GM12864 (cell line): ENCODE measurements at regions not wholly inside any gene's neighbourhood (a gene's known extent, or its start where the extent isn't known, plus 50 kb on each side); places are given as distances from the start of the nearest gene placed in this dataset.

Source experiments
- DNase-seq: peaks from one replicate; pipeline ENCODE4 v3.0.0-alpha.2; 2011; ENCODE audit warnings: low read depth
- H3K4me3 ChIP-seq: 2 replicates; pipeline ENCODE4 v1.5.1; 2011; ENCODE audit warnings: mild to moderate bottlenecking, low read depth, low read length, control low read depth
- TF ChIP-seq, protein P1 (sequence below): IDR thresholded peaks from 2 replicates; pipeline ENCODE4 v1.5.1; 2011; ENCODE audit warnings: low read depth, mild to moderate bottlenecking, moderate library complexity, low read length, control low read depth, inconsistent platforms; ENCODE audit errors: missing control alignments

DNA sequence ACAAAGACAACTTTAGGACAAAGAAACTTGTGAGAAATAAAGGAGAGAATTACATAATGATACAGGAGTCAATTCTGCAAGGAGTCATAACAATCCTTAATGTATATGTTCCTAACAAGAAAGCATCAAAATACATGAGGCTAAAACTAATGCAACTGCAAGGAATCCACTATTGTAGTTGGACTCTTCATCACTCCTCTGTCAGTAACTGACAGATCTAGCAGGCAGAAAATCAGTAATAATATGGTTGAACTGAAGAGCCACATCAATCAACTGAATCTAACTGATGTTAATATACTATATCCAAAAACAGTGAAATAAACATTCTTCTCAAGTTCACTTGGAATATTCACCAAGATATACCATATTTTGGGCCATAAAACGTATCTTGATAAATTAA is 1806.4 kb upstream of the CELF4 start:
- TF ChIP-seq, protein P1, sequence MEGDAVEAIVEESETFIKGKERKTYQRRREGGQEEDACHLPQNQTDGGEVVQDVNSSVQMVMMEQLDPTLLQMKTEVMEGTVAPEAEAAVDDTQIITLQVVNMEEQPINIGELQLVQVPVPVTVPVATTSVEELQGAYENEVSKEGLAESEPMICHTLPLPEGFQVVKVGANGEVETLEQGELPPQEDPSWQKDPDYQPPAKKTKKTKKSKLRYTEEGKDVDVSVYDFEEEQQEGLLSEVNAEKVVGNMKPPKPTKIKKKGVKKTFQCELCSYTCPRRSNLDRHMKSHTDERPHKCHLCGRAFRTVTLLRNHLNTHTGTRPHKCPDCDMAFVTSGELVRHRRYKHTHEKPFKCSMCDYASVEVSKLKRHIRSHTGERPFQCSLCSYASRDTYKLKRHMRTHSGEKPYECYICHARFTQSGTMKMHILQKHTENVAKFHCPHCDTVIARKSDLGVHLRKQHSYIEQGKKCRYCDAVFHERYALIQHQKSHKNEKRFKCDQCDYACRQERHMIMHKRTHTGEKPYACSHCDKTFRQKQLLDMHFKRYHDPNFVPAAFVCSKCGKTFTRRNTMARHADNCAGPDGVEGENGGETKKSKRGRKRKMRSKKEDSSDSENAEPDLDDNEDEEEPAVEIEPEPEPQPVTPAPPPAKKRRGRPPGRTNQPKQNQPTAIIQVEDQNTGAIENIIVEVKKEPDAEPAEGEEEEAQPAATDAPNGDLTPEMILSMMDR = no peak
- H3K4me3 ChIP-seq = no peak overlapping the region
- DNase-seq = no peak

GRCh38 chr18:39366656-39367055 is 1801.1 kb upstream of the CELF4 start:
- TF ChIP-seq, protein P1 = no peak
- DNase-seq = no peak
- no peak overlapping the region for H3K4me3 ChIP-seq

DNA sequence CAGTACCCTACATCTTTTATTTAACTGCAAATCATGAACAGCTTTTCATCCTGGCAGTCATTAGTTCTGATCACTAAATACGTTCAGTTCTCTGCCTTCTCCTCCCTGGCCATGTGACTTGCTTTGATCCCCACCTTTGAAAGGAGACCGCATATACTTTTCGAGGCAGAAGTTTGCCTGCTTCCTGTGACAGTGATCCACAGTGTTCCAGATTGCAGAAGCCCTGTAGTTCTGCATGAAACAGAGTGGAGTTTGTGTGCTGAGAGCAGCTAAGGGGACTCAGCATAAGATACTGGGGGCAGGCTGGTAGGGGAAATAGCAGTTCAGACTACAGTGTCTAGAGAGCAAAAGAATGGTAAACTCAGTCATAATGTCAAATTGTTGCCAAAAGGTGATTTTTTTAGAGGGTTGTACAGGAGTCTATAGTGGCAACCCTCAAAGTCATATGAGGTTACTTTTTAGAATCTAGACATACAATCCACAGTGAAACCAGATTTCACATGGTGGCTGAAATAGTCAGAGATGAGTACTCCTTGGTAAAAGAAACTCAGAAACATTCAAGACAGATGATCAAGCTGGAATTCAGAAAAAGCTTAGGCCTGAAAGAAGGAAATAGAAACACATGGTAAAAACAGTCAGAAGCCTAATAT is 1800.4 kb upstream of the CELF4 start:
- TF ChIP-seq, protein P1 = no peak
- no peak for DNase-seq
- H3K4me3 ChIP-seq = no peak overlapping the region

- TF ChIP-seq, protein P1 = no peak
- no peak overlapping the region for H3K4me3 ChIP-seq
- no peak for DNase-seq
These were observed 1794.5 kb upstream of the CELF4 start for GRCh38 chr18:39360072-39360471.

DNA sequence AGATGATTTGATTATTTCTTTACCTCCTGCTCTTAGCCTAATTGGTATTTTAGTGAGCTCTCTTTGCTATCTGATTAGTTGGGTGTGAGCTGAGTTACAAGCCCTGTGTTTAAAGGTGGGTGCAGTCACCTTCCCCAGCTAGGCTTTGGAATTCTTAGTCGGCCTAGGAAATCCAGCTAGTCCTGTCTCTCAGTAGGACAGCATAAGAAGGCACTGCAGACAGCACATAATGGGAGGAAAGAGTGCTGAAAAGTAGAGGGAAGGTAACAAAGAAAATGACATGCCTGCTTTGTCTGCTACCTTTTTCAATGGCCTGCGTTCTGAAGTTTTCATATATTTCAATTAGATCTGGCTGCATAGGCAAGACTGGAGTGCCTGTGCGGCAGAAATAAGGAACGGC is 1794.0 kb upstream of the CELF4 start:
- TF ChIP-seq, protein P1 = no peak
- DNase-seq = no peak
- H3K4me3 ChIP-seq = no peak overlapping the region

DNA sequence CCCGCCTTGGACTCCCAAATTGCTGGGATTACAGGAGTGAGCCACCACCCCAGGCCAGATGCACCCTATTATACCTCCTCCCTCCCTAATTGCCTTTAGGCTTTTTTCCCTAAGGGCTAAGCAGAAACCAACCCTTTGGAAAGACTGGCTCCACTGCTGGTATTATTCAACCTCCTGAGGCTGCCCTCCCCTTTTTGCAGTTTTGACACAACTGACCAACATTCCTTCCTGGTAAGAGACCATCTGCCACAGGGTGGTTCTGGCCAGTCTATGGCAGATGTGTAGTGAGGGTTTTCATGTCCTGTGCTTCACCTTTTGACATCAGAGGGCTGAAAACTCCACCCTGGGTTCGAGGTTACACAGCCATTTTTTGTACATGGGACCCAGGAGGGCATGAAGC is 1785.3 kb upstream of the CELF4 start:
- TF ChIP-seq, protein P1 = no peak
- no peak overlapping the region for H3K4me3 ChIP-seq
- no peak for DNase-seq

GRCh38 chr18:39349801-39350200 is 1784.2 kb upstream of the CELF4 start:
- H3K4me3 ChIP-seq = no peak overlapping the region
- no peak for DNase-seq
- TF ChIP-seq, protein P1 = no peak
